ENCODE measurements at regions not wholly inside any gene's neighbourhood (a gene's known extent, or its start where the extent isn't known, plus 50 kb on each side); places are given as distances from the start of the nearest gene placed in this dataset.

GRCh38 chr2:18741895-18742732, 152.7 kb upstream of the NT5C1B start:
- TF ChIP-seq CTCF (IDR thresholded peaks at IDR 0.05) (no peak), EP300 (IDR thresholded peaks at IDR 0.05) (no peak)

Measured in suprapubic skin (tissue), 3 donors.